Thyroid gland (tissue), 4 donors: ENCODE measurements at regions not wholly inside any gene's neighbourhood (a gene's known extent, or its start where the extent isn't known, plus 50 kb on each side); places are given as distances from the start of the nearest gene placed in this dataset.

Experiments used
- DNase-seq, 2 donors: peaks; one replicate each; pipeline ENCODE4 v3.0.0-alpha.2; 2019
- H3K27ac ChIP-seq, 3 donors: fragments of 200-600 bp; sonication (generic); 1 replicate in 2 of 3; 2 replicates in 1 of 3; pipeline ENCODE4 v1.5.1; 2016 to 2019; ENCODE audit warnings: mild to moderate bottlenecking in 1 of 3, moderate library complexity in 1 of 3
- H3K27me3 ChIP-seq: fragments of 200-600 bp; sonication (generic); one replicate; pipeline ENCODE4 v1.5.1; 2019
- H3K36me3 ChIP-seq, 2 donors: fragments of 200-600 bp; sonication (generic); one replicate each; pipeline ENCODE4 v1.5.1; 2016 to 2019
- H3K4me1 ChIP-seq, 2 donors: fragments of 200-600 bp; sonication (generic); one replicate each; pipeline ENCODE4 v1.5.1; 2017 to 2019
- H3K4me3 ChIP-seq, 3 donors: fragments of 200-600 bp; sonication (generic); replicated peaks in 1 of 3; 1 replicate in 2 of 3; 2 replicates in 1 of 3; pipeline ENCODE4 v1.5.1; 2016; ENCODE audit warnings: mild to moderate bottlenecking in 1 of 3
- H3K9me3 ChIP-seq: fragments of 200-600 bp; sonication (generic); one replicate; pipeline ENCODE4 v1.5.1; 2017
- CTCF ChIP-seq, 6 experiments: fragments of 200-600 bp in 3 of 6; fragments of 450-650 bp in 3 of 6; sonication (generic) in 3 of 6; IDR thresholded peaks; one replicate each; pipeline ENCODE4 v1.5.1; 2016 to 2019; ENCODE audit warnings: antibody characterized with exemption in 6 of 6, mild to moderate bottlenecking in 2 of 6, inconsistent platforms in 1 of 6, moderate library complexity in 1 of 6
- POLR2A ChIP-seq, 2 donors: fragments of 450-650 bp; IDR thresholded peaks; one replicate each; pipeline ENCODE4 v1.6.1; 2017; ENCODE audit warnings: antibody characterized with exemption in 2 of 2, mild to moderate bottlenecking in 2 of 2, moderate library complexity in 1 of 2
- WGBS, 2 donors: methylation state at CpG; one replicate each; pipeline ENCODE4 v1.1.5; 2017; 5-methylcytosine and 5-hydroxymethylcytosine counted together
- intact Hi-C: fragments of 100-400 bp; cut with DNase I; formaldehyde crosslinking; loops from one replicate; pipeline ENCODE4 v1.15.1; 2023

- no peaks in the 10 kb centered on the region for H3K27me3 ChIP-seq
- intact Hi-C loops = loop anchor here (10.0 kb wide), 1 partner anchor 173 kb away; the partner anchor contains the start of gene HMHB1
- 63 to 70% methylated on average over 6 of the region's 6 CpGs for WGBS, 2 donors
- H3K4me3 ChIP-seq = no peak overlapping the region
- no peak overlapping the region for H3K27ac ChIP-seq
- H3K36me3 ChIP-seq = no peaks in the 10 kb centered on the region
- H3K9me3 ChIP-seq = no peaks in the 10 kb centered on the region
- no peak for TF ChIP-seq POLR2A (IDR thresholded peaks at IDR 0.05)
- no peak for TF ChIP-seq CTCF (IDR thresholded peaks at IDR 0.05)
- H3K4me1 ChIP-seq = peaks cover 3 to 11% of the 10 kb centered on the region in 2 donors
- DNase-seq = no peak
Measured at GRCh38 chr5:143641549-143642355, 170.2 kb upstream of the HMHB1 start.

- intact Hi-C loops = no loop called here
- 83 to 89% methylated on average over 4 of the region's 4 CpGs for WGBS, 2 donors
Measured at GRCh38 chr5:143638654-143639053, 173.3 kb upstream of the HMHB1 start.

GRCh38 chr5:143636931-143637528 is 174.9 kb upstream of the HMHB1 start:
- Histone ChIP-seq H3K9me3 (no peaks in the 10 kb centered on the region), H3K27me3 (no peaks in the 10 kb centered on the region), H3K36me3 (no peaks in the 10 kb centered on the region), H3K27ac (no peak overlapping the region), H3K4me1 (peaks cover 0 to 7% of the 10 kb centered on the region in 2 donors), H3K4me3 (no peak overlapping the region)
- no peak for TF ChIP-seq POLR2A (IDR thresholded peaks at IDR 0.05)
- no peak for TF ChIP-seq CTCF (IDR thresholded peaks at IDR 0.05)
- intact Hi-C loops = no loop called here
- WGBS, 2 donors = 78 to 80% methylated on average over 8 of the region's 8 CpGs
- DNase-seq = no peak

More at GRCh38 chr5:143638654-143639053, 173.3 kb upstream of the HMHB1 start:
- TF ChIP-seq POLR2A (IDR thresholded peaks at IDR 0.05) = no peak
- no peak for TF ChIP-seq CTCF (IDR thresholded peaks at IDR 0.05)
- Histone ChIP-seq H3K36me3 (no peaks in the 10 kb centered on the region), H3K9me3 (no peaks in the 10 kb centered on the region), H3K27me3 (no peaks in the 10 kb centered on the region), H3K4me1 (peaks cover 3 to 19% of the 10 kb centered on the region in 2 donors), H3K4me3 (no peak overlapping the region), H3K27ac (no peak overlapping the region)
- DNase-seq = no peak

GRCh38 chr5:143635888-143636287 is 176.1 kb upstream of the HMHB1 start:
- 75 to 88% methylated on average over 2 of the region's 2 CpGs for WGBS, 2 donors
- TF ChIP-seq CTCF (IDR thresholded peaks at IDR 0.05) (no peak), POLR2A (IDR thresholded peaks at IDR 0.05) (no peak)
- H3K4me3 ChIP-seq = no peak overlapping the region

More at GRCh38 chr5:143635888-143636287, 176.1 kb upstream of the HMHB1 start:
- peaks cover 0 to 7% of the 10 kb centered on the region in 2 donors for H3K4me1 ChIP-seq
- no peaks in the 10 kb centered on the region for H3K27me3 ChIP-seq
- intact Hi-C loops = no loop called here
- no peak for DNase-seq
- H3K27ac ChIP-seq = no peak overlapping the region
- H3K9me3 ChIP-seq = no peaks in the 10 kb centered on the region
- H3K36me3 ChIP-seq = no peaks in the 10 kb centered on the region
